H54 (cell line): ENCODE measurements at regions not wholly inside any gene's neighbourhood (a gene's known extent, or its start where the extent isn't known, plus 50 kb on each side); places are given as distances from the start of the nearest gene placed in this dataset.
A peak's percentile ranks its signal among the peaks of the same experiment; 100 is the strongest.

Experiments
- DNase-seq: peaks from one replicate; pipeline ENCODE4 v3.0.0; 2011; ENCODE audit warnings: low spot score, mixed read lengths; ENCODE audit not compliant: insufficient read length
- FAIRE-seq: peaks from 3 replicates; lab custom pipeline; 2011; peaks lifted over from hg19 to GRCh38; lab: Jason Lieb, UNC
- POLR2A ChIP-seq: IDR thresholded peaks from 2 replicates; pipeline ENCODE4 v1.6.1; 2011; ENCODE audit warnings: low read depth, mild to moderate bottlenecking, low read length

GRCh38 chr6:10248378-10248843, 166.5 kb downstream of the TFAP2A start:
- DNase-seq (peak; percentile 20), FAIRE-seq (peak; percentile 80)
- TF ChIP-seq POLR2A, result no peak

GRCh38 chr6:10237298-10238038, 177.4 kb downstream of the TFAP2A start:
- DNase-seq (peak; percentile 59), FAIRE-seq (peak; percentile 99)
- TF ChIP-seq POLR2A, result no peak

- FAIRE-seq (no peak), DNase-seq (no peak)
- TF ChIP-seq POLR2A, result no peak
Observed at GRCh38 chr6:10235344-10235743, 179.5 kb downstream of the TFAP2A start.

GRCh38 chr6:10230531-10230930, 184.3 kb downstream of the TFAP2A start:
- DNase-seq (no peak), FAIRE-seq (no peak)
- no peak for TF ChIP-seq POLR2A

GRCh38 chr6:10223841-10224240, 191.0 kb downstream of the TFAP2A start:
- FAIRE-seq, result no peak
- no peak for DNase-seq
- TF ChIP-seq POLR2A, result no peak

- no peak for FAIRE-seq
- DNase-seq, result no peak
- no peak for TF ChIP-seq POLR2A
Observed at GRCh38 chr6:10221178-10221577, 193.7 kb downstream of the TFAP2A start.

- no peak for DNase-seq
- no peak for TF ChIP-seq POLR2A
- no peak for FAIRE-seq
Observed at GRCh38 chr6:10219510-10219909, 195.4 kb downstream of the TFAP2A start.

- DNase-seq (no peak), FAIRE-seq (no peak)
- TF ChIP-seq POLR2A, result no peak
Observed at GRCh38 chr6:10217111-10217510, 197.8 kb downstream of the TFAP2A start.

- no peak for TF ChIP-seq POLR2A
- no peak for FAIRE-seq
- DNase-seq, result no peak
Observed at GRCh38 chr6:10215326-10216110, 199.4 kb downstream of the TFAP2A start.

GRCh38 chr6:10210052-10210451, 204.8 kb downstream of the TFAP2A start:
- no peak for TF ChIP-seq POLR2A
- FAIRE-seq (no peak), DNase-seq (peak; percentile 15)

- FAIRE-seq, result no peak
Observed at GRCh38 chr6:10205892-10206291, 209.0 kb downstream of the TFAP2A start.

GRCh38 chr6:10205120-10205519, 209.8 kb downstream of the TFAP2A start:
- FAIRE-seq, result no peak
- no peak for TF ChIP-seq POLR2A
- DNase-seq, result no peak

More at GRCh38 chr6:10205892-10206291, 209.0 kb downstream of the TFAP2A start:
- no peak for TF ChIP-seq POLR2A
- DNase-seq, result no peak

GRCh38 chr6:10203651-10204050, 211.2 kb downstream of the TFAP2A start:
- no peak for FAIRE-seq

GRCh38 chr6:10202581-10202980, 212.3 kb downstream of the TFAP2A start:
- no peak for DNase-seq
- TF ChIP-seq POLR2A, result no peak
- no peak for FAIRE-seq

More at GRCh38 chr6:10203651-10204050, 211.2 kb downstream of the TFAP2A start:
- TF ChIP-seq POLR2A, result no peak
- DNase-seq, result no peak
